GM19043 (cell line): ENCODE measurements at regions not wholly inside any gene's neighbourhood (a gene's known extent, or its start where the extent isn't known, plus 50 kb on each side); places are given as distances from the start of the nearest gene placed in this dataset.

ENCODE experiments used
- ATAC-seq: cut with Tn5 transposase; IDR thresholded peaks from one replicate; pipeline ENCODE4 v1.9.1; 2021; ENCODE audit warnings: low read depth; ENCODE audit not compliant: unreplicated experiment

DNA sequence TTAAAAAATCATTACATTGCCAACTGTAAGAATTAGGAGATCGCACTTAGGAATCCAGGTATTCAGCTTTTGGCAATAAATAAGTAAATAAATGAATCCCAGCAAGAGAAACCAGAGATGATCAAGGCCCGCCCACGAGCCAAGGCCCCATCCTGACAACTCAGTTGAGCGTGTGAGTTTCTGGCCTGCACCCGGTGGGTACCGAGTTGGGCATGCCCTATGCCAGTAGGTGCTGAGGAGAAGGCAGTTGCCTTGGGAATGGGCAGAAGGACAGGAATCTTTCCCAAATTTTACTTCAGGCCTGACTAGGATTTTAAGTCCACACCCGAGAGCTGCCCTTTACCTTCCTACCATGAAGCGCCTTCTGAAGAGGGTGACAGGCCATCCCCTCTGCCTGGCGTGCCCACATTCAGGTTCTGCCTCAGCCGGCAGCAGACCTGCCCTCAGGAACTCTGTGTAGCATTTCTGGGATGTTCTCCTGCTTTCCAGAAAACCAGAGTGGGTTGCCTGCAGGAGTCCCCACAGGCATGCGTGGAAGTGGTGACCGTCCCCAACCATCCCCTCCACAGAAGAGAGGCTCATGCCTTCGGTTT, 99.3 kb upstream of the ALDH1A3 start:
- ATAC-seq, result no peak

DNA sequence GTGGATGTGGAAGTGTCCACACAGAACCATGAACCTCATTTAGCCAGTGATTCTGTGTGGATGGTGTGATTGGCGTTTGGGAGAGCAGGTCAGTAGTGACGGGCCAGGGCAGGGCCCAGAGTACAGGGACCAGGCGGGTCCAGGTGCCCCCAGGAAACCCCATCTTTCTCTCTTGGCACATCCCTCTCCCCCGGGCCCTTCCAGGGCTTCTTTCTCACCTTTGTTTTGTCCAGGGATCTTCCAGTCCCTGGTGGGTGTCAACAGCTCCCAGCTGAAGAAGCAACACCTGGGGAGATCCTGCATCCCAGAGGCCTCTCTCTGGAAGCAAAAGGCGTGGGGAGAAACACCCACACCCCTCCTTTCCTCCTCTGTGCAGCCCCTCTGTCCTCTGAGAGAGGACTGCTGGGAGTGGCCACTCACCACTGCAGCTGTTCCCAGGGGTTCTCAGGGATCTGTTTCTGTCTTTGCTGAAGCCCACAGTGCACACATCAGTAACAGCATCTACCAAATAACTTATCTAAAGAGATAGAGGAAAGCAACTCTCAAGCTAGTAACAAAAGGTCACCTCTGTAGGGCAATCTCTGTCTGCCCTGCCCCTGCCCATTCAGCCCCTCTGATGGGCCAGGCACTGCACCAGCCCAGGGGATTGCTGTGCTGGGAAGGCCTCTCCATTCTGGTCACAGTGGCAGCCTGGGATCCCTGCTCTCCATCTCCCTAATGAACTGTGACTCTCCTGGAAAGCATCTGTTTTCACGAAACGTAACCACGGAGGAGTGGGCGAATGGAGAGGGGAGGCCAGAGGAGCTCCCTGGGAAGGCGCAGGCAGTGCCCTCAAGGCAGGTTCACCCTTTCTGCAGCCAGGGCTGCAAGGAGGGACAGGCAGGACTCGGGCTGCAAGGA, 98.3 kb upstream of the ALDH1A3 start:
- no peak for ATAC-seq

DNA sequence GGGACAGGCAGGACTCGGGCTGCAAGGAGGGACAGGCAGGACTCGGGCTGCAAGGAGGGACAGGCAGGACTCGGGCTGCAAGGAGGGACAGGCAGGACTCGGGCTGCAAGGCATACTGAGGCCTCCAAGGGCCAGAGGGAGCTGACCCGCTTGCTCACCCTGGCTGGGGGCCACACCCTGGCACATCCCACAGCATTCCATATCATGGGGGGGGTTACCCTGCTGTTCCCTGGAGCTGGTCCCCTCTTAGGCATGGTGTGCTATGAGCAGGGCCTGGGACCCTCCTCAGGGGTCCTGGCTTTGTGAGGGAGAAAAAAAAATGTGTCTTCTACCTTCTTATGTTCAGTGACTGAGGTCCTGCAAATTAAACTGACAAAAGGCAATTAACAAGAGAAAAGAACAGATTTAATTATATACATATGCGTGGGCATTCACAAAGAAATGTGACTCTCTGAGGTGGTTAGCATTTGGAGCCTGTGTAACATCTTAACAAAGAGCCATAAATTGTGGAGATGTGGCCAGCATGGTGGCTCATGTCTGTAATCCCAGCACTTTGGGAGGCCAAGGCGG, 97.6 kb upstream of the ALDH1A3 start:
- no peak for ATAC-seq

DNA sequence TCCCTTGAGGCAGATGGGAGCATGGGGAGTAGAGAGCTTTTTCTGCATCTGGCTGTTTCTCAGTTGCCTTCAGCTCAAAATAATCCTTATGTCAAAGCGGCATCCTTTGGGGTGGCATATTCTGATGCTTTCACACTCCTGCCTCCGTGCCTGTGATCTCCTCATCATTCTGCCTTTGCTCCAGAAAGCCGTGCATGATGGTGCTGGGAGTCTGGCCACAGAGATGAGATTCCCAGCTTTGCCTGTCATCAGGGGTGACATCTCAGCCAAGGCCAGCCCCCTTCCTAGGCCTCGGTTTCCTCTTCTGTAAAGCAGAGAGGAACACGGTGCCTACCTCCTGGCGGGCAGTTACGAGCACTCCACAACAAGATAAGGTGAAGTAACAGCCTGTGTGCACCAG, 96.3 kb upstream of the ALDH1A3 start:
- no peak for ATAC-seq

DNA sequence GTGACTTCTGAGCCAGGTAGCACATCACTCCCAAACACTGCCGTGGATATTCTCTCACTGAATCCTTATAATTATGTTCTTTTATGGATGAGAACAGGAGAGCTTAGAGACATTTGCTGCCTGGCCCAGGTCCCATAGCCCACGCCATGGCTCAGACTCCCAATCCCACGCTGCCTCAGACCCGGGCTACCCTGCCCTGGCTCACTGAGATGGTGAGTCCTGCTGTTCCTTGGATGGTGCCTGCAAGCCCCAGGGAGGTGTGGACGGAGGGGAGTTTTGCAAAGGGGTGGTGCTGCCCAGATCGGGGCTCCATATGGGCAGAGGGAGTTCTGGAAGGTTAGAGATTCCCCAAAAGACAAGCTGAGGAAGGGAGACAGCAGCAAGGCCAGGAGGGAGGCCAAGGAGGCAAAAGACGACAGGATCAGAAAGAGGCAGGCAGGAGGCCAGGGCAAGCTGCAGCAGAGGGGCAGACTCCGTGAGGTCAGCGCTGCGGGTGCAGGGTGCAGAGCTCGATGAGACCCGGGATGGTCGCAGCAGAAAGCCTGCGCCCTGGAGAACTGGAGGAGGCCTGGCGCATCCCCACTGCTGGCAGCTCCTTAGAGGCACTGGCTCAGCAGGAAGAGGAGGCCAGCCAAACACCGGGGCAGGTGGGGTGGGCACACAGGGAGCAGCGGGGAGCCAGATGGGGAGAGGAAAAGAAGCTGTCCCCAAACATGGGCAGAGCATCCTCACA, 95.7 kb upstream of the ALDH1A3 start:
- ATAC-seq, result no peak

DNA sequence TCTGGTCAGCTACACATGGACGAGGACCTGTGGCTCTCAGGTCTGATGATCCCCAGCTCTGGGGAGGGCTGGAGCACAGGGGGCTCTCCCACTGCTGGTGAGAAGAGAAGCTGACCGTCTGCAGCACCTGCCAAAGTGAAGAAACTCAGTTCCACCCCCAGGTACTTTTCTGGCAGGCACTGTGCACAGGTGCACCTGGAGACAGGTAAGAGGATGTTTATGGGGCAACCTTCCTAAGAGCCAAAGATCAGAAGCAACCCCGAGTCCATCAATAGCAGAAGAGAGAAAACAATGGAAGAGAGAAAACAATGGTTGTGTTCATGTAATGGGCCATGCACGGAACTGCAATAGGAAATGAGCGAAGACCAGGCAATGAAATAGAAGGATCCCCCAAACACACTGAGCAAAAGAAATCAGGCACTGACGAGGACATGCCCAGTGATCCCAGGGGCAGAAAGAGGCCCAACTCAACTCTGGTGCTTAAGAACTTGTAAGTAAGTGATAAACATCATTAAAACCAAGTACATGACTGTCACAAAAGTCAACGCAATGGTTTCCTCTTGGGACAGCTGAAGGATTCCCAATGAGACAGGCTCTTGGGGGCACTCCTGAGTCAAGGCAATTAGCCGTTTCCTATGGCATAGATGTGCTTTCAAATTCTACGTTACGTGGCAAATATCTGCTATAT, 95.0 kb upstream of the ALDH1A3 start:
- no peak for ATAC-seq

DNA sequence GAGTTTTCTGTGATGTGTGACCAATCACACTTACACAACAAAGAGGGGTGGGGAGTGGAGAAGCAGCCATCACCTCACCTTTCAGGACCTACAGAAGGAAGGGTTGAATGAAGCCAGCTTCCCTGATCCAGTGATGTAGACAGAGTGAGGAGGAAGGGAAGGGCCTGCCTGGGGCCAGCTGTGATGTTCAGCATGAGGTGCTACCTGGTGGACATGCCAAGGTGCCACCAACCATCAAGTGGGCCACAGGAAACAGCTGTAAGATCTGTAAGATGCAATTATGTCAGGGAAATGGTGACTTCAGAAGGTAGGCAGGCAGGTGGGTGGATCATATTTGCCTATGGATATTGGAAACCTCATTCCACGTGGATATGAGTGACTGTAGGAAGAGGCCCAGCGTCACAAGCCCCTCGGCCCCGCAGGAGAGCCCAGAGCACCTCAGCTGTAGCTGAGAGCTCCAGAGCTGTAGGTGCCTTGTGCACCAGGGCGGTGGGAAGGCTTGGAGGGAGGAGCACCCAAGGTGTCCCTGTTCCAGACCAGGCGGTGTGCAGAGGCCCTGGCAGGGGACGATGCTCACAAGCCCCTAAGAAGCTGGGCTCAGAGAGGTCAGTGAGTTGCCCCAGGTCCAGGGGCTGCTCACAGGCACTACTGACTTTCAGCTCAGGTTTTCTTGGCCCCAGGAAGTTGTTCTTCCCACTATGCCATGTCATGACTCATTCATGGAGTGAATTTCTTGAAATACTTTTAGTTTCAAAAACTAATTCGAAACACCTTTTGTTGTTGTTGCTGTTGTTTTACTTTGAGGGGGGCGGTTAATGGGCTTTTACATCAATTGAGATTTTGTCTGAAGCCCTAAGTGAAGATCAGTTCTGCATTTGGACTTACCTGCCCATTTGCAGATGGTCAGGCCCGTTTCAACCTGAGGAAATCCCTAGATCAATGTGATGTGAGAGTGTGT, 94.2 kb upstream of the ALDH1A3 start:
- ATAC-seq, result no peak

DNA sequence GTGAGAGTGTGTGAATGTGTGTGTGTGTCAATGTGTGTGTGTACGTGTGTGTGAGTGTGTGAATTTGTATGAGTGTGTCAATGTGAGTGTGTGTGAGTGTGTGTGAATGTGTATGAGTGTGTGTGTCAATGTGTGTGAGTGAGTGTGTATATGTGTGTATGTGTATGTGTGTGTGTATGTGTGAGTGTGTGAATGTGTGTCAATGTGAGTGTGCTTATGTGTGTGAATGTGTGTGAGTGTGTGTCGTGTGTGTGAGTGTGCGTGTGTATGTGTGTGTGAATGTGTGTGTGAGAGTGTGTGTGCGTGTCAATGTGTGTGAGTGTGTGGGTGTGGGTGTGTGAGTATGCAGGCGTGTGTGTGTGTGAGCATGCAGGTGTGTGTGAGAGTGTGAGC, 93.5 kb upstream of the ALDH1A3 start:
- no peak for ATAC-seq

DNA sequence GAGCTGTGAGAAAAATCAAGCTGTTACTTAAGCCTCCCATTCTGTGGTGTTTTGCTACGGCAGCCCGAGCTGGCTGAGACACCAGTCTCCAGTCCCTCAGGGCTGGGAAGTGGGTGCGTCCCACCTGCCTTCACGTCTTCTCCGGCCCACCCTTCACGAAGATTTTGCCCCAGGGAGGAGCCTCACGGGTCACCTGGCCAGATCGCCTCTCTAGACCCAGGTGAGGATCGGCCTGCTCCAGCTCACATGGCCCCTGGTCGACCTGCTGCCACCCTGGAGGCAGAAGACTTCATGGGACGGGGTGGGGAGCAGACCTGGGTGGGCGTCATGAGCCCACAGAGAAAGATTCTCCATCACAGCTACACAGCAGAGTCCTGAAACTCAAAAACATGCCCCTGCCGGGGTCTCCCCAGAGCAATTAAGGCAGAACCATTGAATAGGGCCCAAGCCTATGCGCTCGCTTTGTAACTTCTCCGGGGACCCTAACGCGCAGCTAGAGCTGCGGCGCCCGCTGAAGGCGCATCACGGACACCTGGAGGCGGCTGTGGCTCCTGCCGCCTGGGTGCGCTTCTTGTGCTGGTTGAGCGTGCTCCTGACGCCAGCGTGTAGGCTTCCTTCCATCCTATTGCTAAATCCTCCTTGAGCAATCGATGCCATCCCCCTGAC, 92.6 kb upstream of the ALDH1A3 start:
- ATAC-seq, result no peak

DNA sequence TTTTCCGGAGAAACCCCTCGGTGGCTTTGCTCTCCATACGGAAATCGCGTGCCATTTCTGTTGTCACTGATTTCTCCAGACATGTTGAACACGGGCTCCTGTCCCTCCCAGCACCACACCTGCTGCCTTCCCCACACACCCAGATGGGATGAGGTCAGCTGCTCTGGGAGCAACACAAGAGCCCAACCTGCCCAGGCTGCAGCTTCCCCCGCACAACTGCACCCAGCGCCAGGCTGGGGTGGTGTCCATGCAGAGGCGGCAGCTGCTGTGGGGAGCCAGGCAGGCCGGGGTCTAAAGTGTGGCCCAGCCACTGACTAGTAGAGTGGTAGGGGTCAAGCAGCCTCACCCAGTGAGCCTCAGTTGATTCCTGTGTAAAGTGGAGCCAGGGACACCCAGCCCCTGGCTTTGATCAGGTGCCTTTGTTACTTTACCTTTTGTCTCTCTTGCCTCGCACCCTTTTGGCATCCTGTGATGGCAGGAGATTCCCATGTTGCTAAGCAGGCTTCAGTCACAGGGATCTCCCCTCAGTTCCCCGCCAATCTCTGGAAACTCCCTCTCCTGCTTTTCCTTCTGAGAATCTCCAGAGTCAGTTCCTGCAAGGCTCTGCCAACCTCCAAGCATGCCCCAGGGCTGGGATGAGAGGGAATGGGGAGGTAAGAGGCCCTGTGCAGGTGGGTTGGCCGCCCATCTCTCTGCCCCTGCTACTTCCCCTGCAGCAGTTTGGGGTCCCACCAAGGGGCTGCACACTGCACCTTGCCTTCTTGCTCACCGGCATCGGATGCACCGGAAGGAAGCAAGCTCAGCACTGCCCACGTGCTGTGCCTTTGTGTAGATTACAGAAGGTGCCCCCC, 91.8 kb upstream of the ALDH1A3 start:
- ATAC-seq, result no peak

DNA sequence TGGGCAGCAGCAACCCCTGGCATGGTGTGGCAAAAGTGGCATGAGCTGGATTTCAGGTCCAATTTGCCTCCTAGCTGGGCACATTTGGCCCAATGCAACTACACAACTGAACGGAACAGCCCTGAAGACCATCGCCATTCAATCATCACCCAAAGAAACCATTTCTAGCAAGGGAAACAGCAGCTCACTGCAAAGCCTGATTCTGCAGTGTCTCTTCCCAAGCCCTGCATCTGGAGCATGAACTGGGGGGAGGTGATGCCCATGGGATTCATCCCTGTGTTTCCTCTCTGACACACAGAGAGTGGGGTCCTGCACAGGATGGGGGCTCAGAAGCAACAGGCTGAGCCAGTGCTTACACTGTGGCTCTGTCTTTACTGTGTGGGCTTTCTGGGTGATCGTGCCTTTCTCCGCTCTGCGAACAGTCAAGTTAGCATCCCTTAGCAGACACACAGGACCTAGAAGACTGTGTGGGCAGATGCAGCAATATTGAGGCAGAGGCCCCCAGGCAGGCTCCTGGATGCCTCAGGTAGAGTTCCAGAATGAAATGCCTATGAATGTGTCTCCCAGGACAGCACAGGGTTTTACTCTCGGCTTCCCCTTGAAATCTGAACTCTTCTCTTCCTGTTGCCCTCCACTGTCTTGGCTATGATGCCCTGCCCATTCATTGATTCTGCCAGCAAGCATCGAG, 91.1 kb upstream of the ALDH1A3 start:
- no peak for ATAC-seq

DNA sequence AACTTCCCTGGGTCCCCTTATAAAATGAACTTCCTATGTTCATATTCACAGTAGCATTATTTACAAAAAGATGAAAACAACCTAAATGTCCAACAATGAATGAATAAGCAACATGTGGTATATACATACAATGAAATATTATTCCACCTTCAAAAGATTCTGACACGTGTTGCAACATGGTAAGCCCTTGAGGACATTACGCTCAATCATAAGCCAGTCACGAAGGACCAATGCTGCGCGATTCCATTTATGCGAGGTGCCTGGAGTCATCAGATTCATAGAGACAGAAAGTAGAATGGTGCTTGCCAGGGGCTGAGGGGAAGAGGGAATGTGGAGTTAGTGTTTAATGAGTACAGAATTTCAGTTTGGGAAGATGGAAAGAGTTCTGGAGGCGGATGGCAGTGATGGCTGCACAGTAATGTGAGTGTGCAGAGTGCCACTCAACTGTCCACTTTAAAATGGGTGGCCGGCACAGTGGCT, 88.8 kb upstream of the ALDH1A3 start:
- no peak for ATAC-seq

DNA sequence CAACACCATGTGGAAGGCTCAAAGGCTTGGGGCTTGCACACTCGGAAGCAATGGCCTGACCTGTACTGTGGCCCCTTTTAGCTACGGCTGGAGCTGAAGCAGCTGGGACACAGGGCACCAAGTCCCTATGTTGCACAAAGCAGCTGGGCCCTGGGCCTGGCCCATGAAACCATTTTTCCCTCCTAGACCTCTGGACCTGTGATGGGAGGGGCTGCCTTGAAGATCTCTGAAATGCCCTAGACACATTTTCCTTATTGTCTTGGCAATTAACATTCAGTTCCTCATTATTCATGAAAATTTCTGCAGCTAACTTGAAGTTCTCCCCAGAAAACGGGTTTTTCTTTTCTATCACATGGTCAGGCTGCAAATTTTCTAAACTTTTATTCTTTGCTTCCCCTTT, 85.6 kb upstream of the ALDH1A3 start:
- ATAC-seq, result no peak

DNA sequence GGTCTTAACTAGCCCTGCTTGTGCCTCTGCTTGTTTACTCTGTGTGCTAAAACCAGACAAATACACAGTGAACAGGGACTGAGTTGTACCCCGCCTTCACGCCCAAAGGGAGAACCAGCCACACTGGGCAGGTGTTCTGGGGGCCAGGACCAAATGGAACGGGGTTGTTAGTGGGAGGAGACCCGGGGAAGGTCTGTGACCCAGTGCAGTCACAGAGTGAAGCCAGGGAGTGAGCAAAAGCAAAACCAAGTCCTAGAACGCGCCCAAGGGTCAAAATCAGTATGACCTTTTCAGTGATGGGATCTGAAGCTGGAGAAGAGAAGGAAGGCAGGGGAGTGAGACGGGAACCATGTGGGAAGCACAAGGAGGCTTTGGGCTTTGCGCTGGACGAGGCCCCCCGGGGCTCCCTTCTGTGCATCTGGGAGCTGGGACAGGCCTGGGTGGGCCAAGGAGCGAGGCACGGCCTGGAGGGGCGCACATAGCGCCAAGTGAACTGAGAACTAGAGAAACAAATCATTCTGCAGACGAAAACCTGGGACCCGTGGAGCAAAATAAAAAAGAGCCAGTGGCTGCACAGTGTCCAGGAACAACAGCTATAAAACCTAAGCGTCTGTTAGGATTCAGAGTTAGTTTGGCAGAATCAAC, 78.3 kb upstream of the ALDH1A3 start:
- ATAC-seq, result no peak

DNA sequence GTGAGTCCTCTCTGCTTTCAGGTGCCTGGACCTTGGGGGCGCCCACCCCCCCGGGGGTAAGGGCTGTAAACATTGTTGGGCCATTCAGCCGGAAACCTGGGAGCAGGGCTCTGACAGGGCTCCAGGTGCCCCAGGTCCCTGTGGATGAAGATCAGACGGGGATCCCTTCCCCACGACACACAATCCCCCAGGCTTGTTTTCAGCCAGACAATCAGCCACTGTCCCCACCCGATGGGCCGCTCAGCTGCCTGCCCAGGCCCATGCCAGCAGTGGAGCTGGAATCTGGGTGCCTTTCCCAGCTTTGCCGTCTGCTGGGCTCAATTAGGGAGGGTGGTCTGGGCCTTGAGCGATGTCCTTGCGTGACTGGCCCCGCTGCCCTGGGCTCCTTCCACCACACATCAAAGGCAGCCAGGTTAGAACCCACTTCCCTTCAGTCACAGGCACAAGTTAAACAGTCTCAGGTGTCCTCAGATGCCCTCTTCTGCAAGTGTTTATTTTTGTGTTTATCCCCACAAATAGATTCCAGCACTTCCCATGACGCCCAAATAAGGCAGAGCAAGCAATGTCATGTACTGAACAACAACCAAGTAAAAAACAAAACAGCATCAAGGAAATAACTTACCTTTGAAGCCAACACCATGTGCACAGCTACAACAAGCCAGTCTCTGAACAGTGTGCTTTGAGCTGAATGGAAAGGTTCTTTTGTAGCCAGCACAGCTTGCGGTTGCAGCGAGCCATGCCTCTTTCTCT, 77.0 kb upstream of the ALDH1A3 start:
- ATAC-seq, result no peak

DNA sequence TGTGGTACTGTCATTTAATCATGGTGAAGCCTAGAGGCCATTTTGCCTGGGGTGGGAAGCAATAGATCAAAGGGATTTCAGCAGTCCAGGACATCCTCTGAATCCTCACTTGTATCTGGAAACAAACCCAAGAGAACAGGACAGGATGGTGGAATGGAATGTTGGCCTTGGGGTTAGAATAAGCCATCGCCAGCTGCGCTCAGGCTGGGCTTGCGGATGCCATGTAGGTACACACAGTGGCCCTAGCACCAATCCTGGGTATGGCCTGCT, 76.5 kb upstream of the ALDH1A3 start:
- no peak for ATAC-seq

DNA sequence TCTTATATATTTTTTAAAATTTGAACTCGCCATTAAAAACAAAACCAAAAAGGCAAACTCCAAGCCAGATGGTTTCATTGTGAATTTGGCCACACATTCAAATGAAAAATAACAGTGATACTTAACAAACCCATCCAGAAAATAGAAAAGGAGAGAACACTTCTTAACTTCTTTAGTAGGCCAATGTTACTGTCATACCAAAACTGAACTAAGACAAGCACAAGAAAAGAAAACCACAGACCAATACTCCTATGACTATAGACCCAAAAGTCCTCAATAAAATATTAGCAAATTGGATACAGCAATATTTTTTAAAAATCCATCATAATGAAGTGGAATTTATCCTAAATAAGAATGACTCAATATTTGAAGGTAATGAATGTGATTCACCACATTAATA, 73.5 kb upstream of the ALDH1A3 start:
- ATAC-seq, result no peak
